Stomach (tissue), 4 donors: ENCODE measurements at regions not wholly inside any gene's neighbourhood (a gene's known extent, or its start where the extent isn't known, plus 50 kb on each side); places are given as distances from the start of the nearest gene placed in this dataset.
"Not testable (repeated sequence)": the region's sequence is repeated elsewhere in the genome, so short reads cannot be mapped to it uniquely, and the experiment has no call there.

ENCODE experiments used
- CTCF ChIP-seq, 7 experiments: fragments of 450-650 bp in 4 of 7; fragments of 200-600 bp in 3 of 7; sonication (generic) in 3 of 7; IDR thresholded peaks; one replicate each; pipeline ENCODE4 v1.5.1; 2016 to 2019; ENCODE audit warnings: antibody characterized with exemption in 7 of 7, control low read depth in 2 of 7, mild to moderate bottlenecking in 1 of 7
- EP300 ChIP-seq: sonication (generic); formaldehyde crosslinking; IDR thresholded peaks from one replicate; pipeline ENCODE4 v1.6.1; 2017; ENCODE audit warnings: antibody characterized with exemption
- POLR2A ChIP-seq, 4 donors: fragments of 450-650 bp; IDR thresholded peaks; one replicate each; pipeline ENCODE4 v1.6.1; 2016; ENCODE audit warnings: antibody characterized with exemption in 4 of 4, control low read depth in 2 of 4, mild to moderate bottlenecking in 1 of 4, moderate library complexity in 1 of 4

GRCh38 chr5:144060091-144060490 is 110.4 kb downstream of the YIPF5 start:
- not testable (repeated sequence) for TF ChIP-seq CTCF (IDR thresholded peaks at IDR 0.05); EP300; POLR2A (IDR thresholded peaks at IDR 0.05)
